Liver (tissue), 8 donors: ENCODE measurements at regions not wholly inside any gene's neighbourhood (a gene's known extent, or its start where the extent isn't known, plus 50 kb on each side); places are given as distances from the start of the nearest gene placed in this dataset.

Source experiments
- DNase-seq: peaks from one replicate; pipeline ENCODE4 v3.0.0-alpha.2; 2017; ENCODE audit warnings: low spot score
- H3K27ac ChIP-seq, 2 donors: one replicate each; pipeline ENCODE4 v1.7.0; 2013; ENCODE audit warnings: inconsistent platforms in 2 of 2, low read length in 2 of 2, control low read depth in 1 of 2, low read depth in 1 of 2, mild to moderate bottlenecking in 1 of 2
- H3K27me3 ChIP-seq, 4 donors: one replicate each; pipeline versions ENCODE4 v1.6.1 to v1.7.0; 2013; ENCODE audit warnings: low read length in 3 of 4, inconsistent platforms in 1 of 4, mild to moderate bottlenecking in 1 of 4, moderate library complexity in 1 of 4; ENCODE audit not compliant: control insufficient read depth in 4 of 4, insufficient read depth in 4 of 4
- H3K36me3 ChIP-seq, 4 donors: one replicate each; pipeline versions ENCODE4 v1.6.1 to v1.7.0; 2013; ENCODE audit warnings: low read length in 3 of 4, mild to moderate bottlenecking in 3 of 4, low read depth in 1 of 4, moderate library complexity in 1 of 4; ENCODE audit not compliant: control insufficient read depth in 4 of 4, insufficient read depth in 3 of 4
- H3K4me1 ChIP-seq, 4 donors: one replicate each; pipeline versions ENCODE4 v1.6.1 to v1.7.0; 2013; ENCODE audit warnings: low read length in 3 of 4, mild to moderate bottlenecking in 3 of 4, moderate library complexity in 1 of 4; ENCODE audit not compliant: control insufficient read depth in 4 of 4, insufficient read depth in 4 of 4
- H3K4me3 ChIP-seq, 3 donors: one replicate each; pipeline versions ENCODE4 v1.6.1 to v1.7.0; 2013; ENCODE audit warnings: low read length in 3 of 3, control low read depth in 1 of 3, low read depth in 1 of 3, mild to moderate bottlenecking in 1 of 3
- H3K9ac ChIP-seq, 2 donors: one replicate each; pipeline ENCODE4 v1.7.0; 2013; ENCODE audit warnings: low read length in 2 of 2, mild to moderate bottlenecking in 2 of 2, moderate library complexity in 2 of 2, control low read depth in 1 of 2, low read depth in 1 of 2
- H3K9me3 ChIP-seq, 4 donors: one replicate each; pipeline versions ENCODE4 v1.6.1 to v1.7.0; 2013; ENCODE audit warnings: low read length in 3 of 4; ENCODE audit not compliant: control insufficient read depth in 4 of 4
- EGR1 ChIP-seq, 2 donors: IDR thresholded peaks; 2 replicates each; pipeline ENCODE4 v1.6.1; 2016 to 2018; ENCODE audit warnings: antibody characterized with exemption in 2 of 2, low read depth in 2 of 2
- FOXA1 ChIP-seq: IDR thresholded peaks from 2 replicates; pipeline ENCODE4 v1.6.1; 2016; ENCODE audit warnings: antibody characterized with exemption
- FOXA2 ChIP-seq: IDR thresholded peaks from 2 replicates; pipeline ENCODE4 v1.6.1; 2016; ENCODE audit warnings: antibody characterized with exemption
- GABPA ChIP-seq, 2 donors: IDR thresholded peaks in 1 of 2; conservative IDR thresholded peaks in 1 of 2; 2 replicates each; pipeline ENCODE4 v1.6.1; 2016; ENCODE audit warnings: antibody characterized with exemption in 2 of 2, mild to moderate bottlenecking in 1 of 2, moderate library complexity in 1 of 2
- HNF4A ChIP-seq, 2 donors: conservative IDR thresholded peaks; 2 replicates each; pipeline ENCODE4 v1.6.1; 2016; ENCODE audit warnings: antibody characterized with exemption in 2 of 2, mild to moderate bottlenecking in 2 of 2
- HNF4G ChIP-seq: IDR thresholded peaks from 2 replicates; pipeline ENCODE4 v1.6.1; 2016; ENCODE audit warnings: antibody characterized with exemption
- JUND ChIP-seq, 2 donors: IDR thresholded peaks; 2 replicates each; pipeline ENCODE4 v1.6.1; 2016; ENCODE audit warnings: antibody characterized with exemption in 2 of 2
- NR2F2 ChIP-seq: IDR thresholded peaks from 2 replicates; pipeline ENCODE4 v1.6.1; 2016; ENCODE audit warnings: antibody characterized with exemption
- RAD21 ChIP-seq, 2 donors: IDR thresholded peaks; 2 replicates each; pipeline ENCODE4 v1.6.1; 2016; ENCODE audit warnings: antibody characterized with exemption in 2 of 2, mild to moderate bottlenecking in 2 of 2
- RXRA ChIP-seq, 2 donors: IDR thresholded peaks; 2 replicates each; pipeline ENCODE4 v1.6.1; 2017 to 2018; ENCODE audit warnings: antibody characterized with exemption in 2 of 2, mild to moderate bottlenecking in 1 of 2
- SP1 ChIP-seq: IDR thresholded peaks from 2 replicates; pipeline ENCODE4 v1.6.1; 2018; ENCODE audit warnings: antibody characterized with exemption, mild to moderate bottlenecking
- TAF1 ChIP-seq: conservative IDR thresholded peaks from 2 replicates; pipeline ENCODE4 v1.6.1; 2016; ENCODE audit warnings: antibody characterized with exemption, mild to moderate bottlenecking
- YY1 ChIP-seq: IDR thresholded peaks from 2 replicates; pipeline ENCODE4 v1.6.1; 2016; ENCODE audit warnings: antibody characterized with exemption, mild to moderate bottlenecking
- WGBS: extraction: QIAGEN DNeasy Blood & Tissue Kit; methylation state at CpG from one replicate; pipeline ENCODE4 v1.1.7; 2013; 5-methylcytosine and 5-hydroxymethylcytosine counted together
- TF ChIP-seq, protein P1 (sequence below): IDR thresholded peaks from 2 replicates; pipeline ENCODE4 v1.6.1; 2016; ENCODE audit warnings: antibody characterized with exemption, mild to moderate bottlenecking
- TF ChIP-seq, protein P2 (sequence below): IDR thresholded peaks from 2 replicates; pipeline ENCODE4 v1.6.1; 2016; ENCODE audit warnings: antibody characterized with exemption
- TF ChIP-seq, protein P3 (sequence below): IDR thresholded peaks from 2 replicates; pipeline ENCODE4 v1.6.1; 2016; ENCODE audit warnings: antibody characterized with exemption
- TF ChIP-seq, protein P4 (sequence below): fragments of 150-350 bp; IDR thresholded peaks from 2 replicates; pipeline ENCODE4 v1.5.1; 2017; ENCODE audit warnings: improper control_type of control experiment, low read depth, low read length; ENCODE audit not compliant: missing input control
- TF ChIP-seq, protein P5 (sequence below): IDR thresholded peaks from 2 replicates; pipeline ENCODE4 v1.6.1; 2016; ENCODE audit warnings: antibody characterized with exemption
- donor health status: healthy.
- donor health status: healthy.
- donor health status: healthy.
- donor health status: healthy.
- donor health status: healthy.

DNA sequence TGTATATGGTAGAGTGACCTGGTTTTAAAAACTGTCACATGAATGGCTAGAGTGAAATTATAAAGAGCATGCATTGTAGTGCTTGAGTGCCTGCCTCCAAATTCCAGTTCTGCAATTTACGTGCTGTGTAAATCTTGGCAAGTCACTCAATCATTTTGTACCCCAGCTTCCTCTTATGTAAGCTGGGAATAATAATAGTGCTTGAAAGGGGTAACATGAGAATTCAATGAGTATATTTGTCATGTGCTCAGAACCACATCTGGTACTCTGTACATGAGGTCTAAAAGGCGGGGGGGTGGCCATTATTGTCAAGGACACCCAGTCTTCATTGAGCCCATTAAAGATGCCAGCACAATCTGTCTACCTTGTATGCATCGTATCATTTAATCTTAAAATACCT, 214.8 kb downstream of the MC4R start:
- DNase-seq = no peak
- 68% methylated on average over 3 of the region's 3 CpGs for WGBS
- TF ChIP-seq, protein P1, sequence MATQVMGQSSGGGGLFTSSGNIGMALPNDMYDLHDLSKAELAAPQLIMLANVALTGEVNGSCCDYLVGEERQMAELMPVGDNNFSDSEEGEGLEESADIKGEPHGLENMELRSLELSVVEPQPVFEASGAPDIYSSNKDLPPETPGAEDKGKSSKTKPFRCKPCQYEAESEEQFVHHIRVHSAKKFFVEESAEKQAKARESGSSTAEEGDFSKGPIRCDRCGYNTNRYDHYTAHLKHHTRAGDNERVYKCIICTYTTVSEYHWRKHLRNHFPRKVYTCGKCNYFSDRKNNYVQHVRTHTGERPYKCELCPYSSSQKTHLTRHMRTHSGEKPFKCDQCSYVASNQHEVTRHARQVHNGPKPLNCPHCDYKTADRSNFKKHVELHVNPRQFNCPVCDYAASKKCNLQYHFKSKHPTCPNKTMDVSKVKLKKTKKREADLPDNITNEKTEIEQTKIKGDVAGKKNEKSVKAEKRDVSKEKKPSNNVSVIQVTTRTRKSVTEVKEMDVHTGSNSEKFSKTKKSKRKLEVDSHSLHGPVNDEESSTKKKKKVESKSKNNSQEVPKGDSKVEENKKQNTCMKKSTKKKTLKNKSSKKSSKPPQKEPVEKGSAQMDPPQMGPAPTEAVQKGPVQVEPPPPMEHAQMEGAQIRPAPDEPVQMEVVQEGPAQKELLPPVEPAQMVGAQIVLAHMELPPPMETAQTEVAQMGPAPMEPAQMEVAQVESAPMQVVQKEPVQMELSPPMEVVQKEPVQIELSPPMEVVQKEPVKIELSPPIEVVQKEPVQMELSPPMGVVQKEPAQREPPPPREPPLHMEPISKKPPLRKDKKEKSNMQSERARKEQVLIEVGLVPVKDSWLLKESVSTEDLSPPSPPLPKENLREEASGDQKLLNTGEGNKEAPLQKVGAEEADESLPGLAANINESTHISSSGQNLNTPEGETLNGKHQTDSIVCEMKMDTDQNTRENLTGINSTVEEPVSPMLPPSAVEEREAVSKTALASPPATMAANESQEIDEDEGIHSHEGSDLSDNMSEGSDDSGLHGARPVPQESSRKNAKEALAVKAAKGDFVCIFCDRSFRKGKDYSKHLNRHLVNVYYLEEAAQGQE = no peak
- TF ChIP-seq YY1 (no peak), TAF1 (no peak), JUND (IDR thresholded peaks at IDR 0.05) (no peak), NR2F2 (no peak), FOXA1 (no peak), FOXA2 (no peak)
- TF ChIP-seq, protein P2, sequence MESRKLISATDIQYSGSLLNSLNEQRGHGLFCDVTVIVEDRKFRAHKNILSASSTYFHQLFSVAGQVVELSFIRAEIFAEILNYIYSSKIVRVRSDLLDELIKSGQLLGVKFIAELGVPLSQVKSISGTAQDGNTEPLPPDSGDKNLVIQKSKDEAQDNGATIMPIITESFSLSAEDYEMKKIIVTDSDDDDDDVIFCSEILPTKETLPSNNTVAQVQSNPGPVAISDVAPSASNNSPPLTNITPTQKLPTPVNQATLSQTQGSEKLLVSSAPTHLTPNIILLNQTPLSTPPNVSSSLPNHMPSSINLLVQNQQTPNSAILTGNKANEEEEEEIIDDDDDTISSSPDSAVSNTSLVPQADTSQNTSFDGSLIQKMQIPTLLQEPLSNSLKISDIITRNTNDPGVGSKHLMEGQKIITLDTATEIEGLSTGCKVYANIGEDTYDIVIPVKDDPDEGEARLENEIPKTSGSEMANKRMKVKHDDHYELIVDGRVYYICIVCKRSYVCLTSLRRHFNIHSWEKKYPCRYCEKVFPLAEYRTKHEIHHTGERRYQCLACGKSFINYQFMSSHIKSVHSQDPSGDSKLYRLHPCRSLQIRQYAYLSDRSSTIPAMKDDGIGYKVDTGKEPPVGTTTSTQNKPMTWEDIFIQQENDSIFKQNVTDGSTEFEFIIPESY = no peak

DNA sequence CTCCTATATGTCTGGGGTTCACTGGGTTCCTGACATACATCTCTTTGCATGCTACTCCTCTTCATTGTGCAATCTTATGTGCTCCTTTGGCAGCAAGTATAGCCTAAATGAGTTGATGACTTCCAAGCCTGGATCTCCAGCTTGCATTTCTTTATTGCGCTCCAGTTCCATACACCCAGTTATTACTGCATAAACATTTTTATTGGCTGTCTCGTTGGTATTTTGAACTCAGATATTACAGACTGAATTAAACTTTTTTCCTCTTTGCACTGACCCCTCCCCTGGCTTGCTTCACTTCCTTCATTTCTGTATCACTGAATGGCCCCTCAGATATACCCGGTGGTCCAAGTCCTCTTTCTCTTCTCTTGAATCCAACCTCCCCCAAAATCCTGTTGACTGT, 219.2 kb downstream of the MC4R start:
- no peak overlapping the region for H3K9ac ChIP-seq
- WGBS = 76% methylated on average over 3 of the region's 3 CpGs
- H3K36me3 ChIP-seq = no peaks in the 10 kb centered on the region
- no peaks in the 10 kb centered on the region for H3K27me3 ChIP-seq
- no peaks in the 10 kb centered on the region for H3K4me1 ChIP-seq
- no peaks in the 10 kb centered on the region for H3K9me3 ChIP-seq
- H3K4me3 ChIP-seq = no peak overlapping the region
- TF ChIP-seq, protein P3, sequence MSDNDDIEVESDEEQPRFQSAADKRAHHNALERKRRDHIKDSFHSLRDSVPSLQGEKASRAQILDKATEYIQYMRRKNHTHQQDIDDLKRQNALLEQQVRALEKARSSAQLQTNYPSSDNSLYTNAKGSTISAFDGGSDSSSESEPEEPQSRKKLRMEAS = no peak
- TF ChIP-seq, protein P1 = no peak
- TF ChIP-seq FOXA1 = no peak
- no peak for TF ChIP-seq YY1
- TF ChIP-seq TAF1 = no peak
- TF ChIP-seq SP1 = no peak
- no peak for TF ChIP-seq HNF4A (conservative IDR thresholded peaks at IDR 0.05)
- TF ChIP-seq, protein P2 = no peak
- TF ChIP-seq, protein P4, sequence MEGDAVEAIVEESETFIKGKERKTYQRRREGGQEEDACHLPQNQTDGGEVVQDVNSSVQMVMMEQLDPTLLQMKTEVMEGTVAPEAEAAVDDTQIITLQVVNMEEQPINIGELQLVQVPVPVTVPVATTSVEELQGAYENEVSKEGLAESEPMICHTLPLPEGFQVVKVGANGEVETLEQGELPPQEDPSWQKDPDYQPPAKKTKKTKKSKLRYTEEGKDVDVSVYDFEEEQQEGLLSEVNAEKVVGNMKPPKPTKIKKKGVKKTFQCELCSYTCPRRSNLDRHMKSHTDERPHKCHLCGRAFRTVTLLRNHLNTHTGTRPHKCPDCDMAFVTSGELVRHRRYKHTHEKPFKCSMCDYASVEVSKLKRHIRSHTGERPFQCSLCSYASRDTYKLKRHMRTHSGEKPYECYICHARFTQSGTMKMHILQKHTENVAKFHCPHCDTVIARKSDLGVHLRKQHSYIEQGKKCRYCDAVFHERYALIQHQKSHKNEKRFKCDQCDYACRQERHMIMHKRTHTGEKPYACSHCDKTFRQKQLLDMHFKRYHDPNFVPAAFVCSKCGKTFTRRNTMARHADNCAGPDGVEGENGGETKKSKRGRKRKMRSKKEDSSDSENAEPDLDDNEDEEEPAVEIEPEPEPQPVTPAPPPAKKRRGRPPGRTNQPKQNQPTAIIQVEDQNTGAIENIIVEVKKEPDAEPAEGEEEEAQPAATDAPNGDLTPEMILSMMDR = no peak
- no peak for TF ChIP-seq RAD21 (IDR thresholded peaks at IDR 0.05)
- TF ChIP-seq FOXA2 = no peak
- TF ChIP-seq, protein P5, sequence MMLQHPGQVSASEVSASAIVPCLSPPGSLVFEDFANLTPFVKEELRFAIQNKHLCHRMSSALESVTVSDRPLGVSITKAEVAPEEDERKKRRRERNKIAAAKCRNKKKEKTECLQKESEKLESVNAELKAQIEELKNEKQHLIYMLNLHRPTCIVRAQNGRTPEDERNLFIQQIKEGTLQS = no peak
- no peak for TF ChIP-seq RXRA (IDR thresholded peaks at IDR 0.05)
- no peak for TF ChIP-seq NR2F2
- no peak for TF ChIP-seq GABPA (IDR thresholded peaks at IDR 0.05 in 1 of 2, conservative IDR thresholded peaks at IDR 0.05 in 1 of 2)
- TF ChIP-seq EGR1 (IDR thresholded peaks at IDR 0.05; ENCODE audit: low read depth in 2 of 2) = no peak
- no peak for TF ChIP-seq HNF4G
- TF ChIP-seq JUND (IDR thresholded peaks at IDR 0.05) = no peak
- no peak overlapping the region for H3K27ac ChIP-seq
- no peak for DNase-seq

More for the DNA sequence above, 214.8 kb downstream of the MC4R start:
- Histone ChIP-seq H3K27ac (no peak overlapping the region), H3K9ac (no peak overlapping the region), H3K36me3 (no peaks in the 10 kb centered on the region), H3K4me1 (no peaks in the 10 kb centered on the region), H3K27me3 (no peaks in the 10 kb centered on the region), H3K9me3 (no peaks in the 10 kb centered on the region), H3K4me3 (no peak overlapping the region)
